Peyer's patch (tissue), 4 donors: ENCODE measurements at regions not wholly inside any gene's neighbourhood (a gene's known extent, or its start where the extent isn't known, plus 50 kb on each side); places are given as distances from the start of the nearest gene placed in this dataset.
"Not testable (repeated sequence)": the region's sequence is repeated elsewhere in the genome, so short reads cannot be mapped to it uniquely, and the experiment has no call there.

Experiments
- DNase-seq, 3 donors: peaks; one replicate each; pipeline ENCODE4 v3.0.0-alpha.2; 2017 to 2019
- H3K27ac ChIP-seq, 4 donors: fragments of 200-600 bp; sonication (generic); one replicate each; pipeline ENCODE4 v1.5.1; 2016 to 2019
- H3K27me3 ChIP-seq, 2 donors: fragments of 200-600 bp; sonication (generic); one replicate each; pipeline ENCODE4 v1.5.1; 2019
- H3K36me3 ChIP-seq, 3 donors: fragments of 200-600 bp; sonication (generic); one replicate each; pipeline ENCODE4 v1.5.1; 2016 to 2019
- H3K4me1 ChIP-seq, 4 donors: fragments of 200-600 bp; sonication (generic); one replicate each; pipeline ENCODE4 v1.5.1; 2016 to 2019
- H3K4me3 ChIP-seq, 4 donors: fragments of 200-600 bp; sonication (generic); 1 replicate in 3 of 4; 2 replicates in 1 of 4; pipeline ENCODE4 v1.5.1; 2016 to 2019; ENCODE audit warnings: mild to moderate bottlenecking in 1 of 4
- H3K9me3 ChIP-seq, 4 donors: fragments of 200-600 bp; sonication (generic); one replicate each; pipeline ENCODE4 v1.5.1; 2016 to 2019; ENCODE audit warnings: mild to moderate bottlenecking in 1 of 4
- CTCF ChIP-seq, 6 experiments: fragments of 450-650 bp in 4 of 6; fragments of 200-600 bp in 2 of 6; sonication (generic) in 1 of 6; IDR thresholded peaks; one replicate each; pipeline ENCODE4 v1.5.1; 2017 to 2019; ENCODE audit warnings: antibody characterized with exemption in 6 of 6, mild to moderate bottlenecking in 3 of 6, moderate library complexity in 1 of 6
- POLR2A ChIP-seq, 2 donors: fragments of 450-650 bp; IDR thresholded peaks; one replicate each; pipeline ENCODE4 v1.5.1; 2017; ENCODE audit warnings: antibody characterized with exemption in 2 of 2, mild to moderate bottlenecking in 2 of 2, moderate library complexity in 2 of 2

- no peak for DNase-seq
- TF ChIP-seq CTCF (IDR thresholded peaks at IDR 0.05) (no peak), POLR2A (IDR thresholded peaks at IDR 0.05) (no peak)
- no peaks in the 10 kb centered on the region for H3K27me3 ChIP-seq
- H3K4me3 ChIP-seq: no peak overlapping the region
- H3K27ac ChIP-seq: no peak overlapping the region
- H3K4me1 ChIP-seq: no peaks in the 10 kb centered on the region
- no peaks in the 10 kb centered on the region for H3K36me3 ChIP-seq
- peaks cover 0 to under 1% (median 0%) of the 10 kb centered on the region in 4 donors for H3K9me3 ChIP-seq
Observed at GRCh38 chr14:27721760-27722159, 1044.8 kb upstream of the FOXG1 start.

GRCh38 chr14:27725482-27725881 is 1041.1 kb upstream of the FOXG1 start:
- Histone ChIP-seq H3K36me3 (no peaks in the 10 kb centered on the region), H3K4me1 (no peaks in the 10 kb centered on the region), H3K27me3 (no peaks in the 10 kb centered on the region), H3K4me3 (no peak overlapping the region), H3K27ac (no peak overlapping the region), H3K9me3 (no peaks in the 10 kb centered on the region)
- no peak for TF ChIP-seq CTCF (IDR thresholded peaks at IDR 0.05)
- no peak for TF ChIP-seq POLR2A (IDR thresholded peaks at IDR 0.05)
- DNase-seq: no peak

- H3K9me3 ChIP-seq: no peaks in the 10 kb centered on the region
- TF ChIP-seq POLR2A (IDR thresholded peaks at IDR 0.05) (no peak), CTCF (IDR thresholded peaks at IDR 0.05) (no peak)
- no peak for DNase-seq
Observed at GRCh38 chr14:27727251-27727770, 1039.3 kb upstream of the FOXG1 start.

GRCh38 chr14:27730204-27730603 is 1036.4 kb upstream of the FOXG1 start:
- Histone ChIP-seq H3K9me3 (no peaks in the 10 kb centered on the region), H3K27me3 (no peaks in the 10 kb centered on the region), H3K27ac (no peak overlapping the region), H3K36me3 (no peaks in the 10 kb centered on the region), H3K4me1 (no peaks in the 10 kb centered on the region), H3K4me3 (no peak overlapping the region)
- DNase-seq: no peak
- no peak for TF ChIP-seq POLR2A (IDR thresholded peaks at IDR 0.05)
- no peak for TF ChIP-seq CTCF (IDR thresholded peaks at IDR 0.05)

More at GRCh38 chr14:27727251-27727770, 1039.3 kb upstream of the FOXG1 start:
- Histone ChIP-seq H3K27me3 (no peaks in the 10 kb centered on the region), H3K4me3 (no peak overlapping the region), H3K27ac (no peak overlapping the region), H3K36me3 (no peaks in the 10 kb centered on the region), H3K4me1 (no peaks in the 10 kb centered on the region)

GRCh38 chr14:27739657-27740156 is 1026.9 kb upstream of the FOXG1 start:
- H3K9me3 ChIP-seq: no peaks in the 10 kb centered on the region
- H3K27ac ChIP-seq: no peak overlapping the region
- TF ChIP-seq CTCF (IDR thresholded peaks at IDR 0.05) (no peak), POLR2A (IDR thresholded peaks at IDR 0.05) (no peak)
- no peaks in the 10 kb centered on the region for H3K27me3 ChIP-seq
- no peaks in the 10 kb centered on the region for H3K36me3 ChIP-seq
- no peak for DNase-seq
- no peak overlapping the region for H3K4me3 ChIP-seq
- H3K4me1 ChIP-seq: no peaks in the 10 kb centered on the region

GRCh38 chr14:27750114-27750513 is 1016.5 kb upstream of the FOXG1 start:
- H3K4me1 ChIP-seq: no peaks in the 10 kb centered on the region
- no peaks in the 10 kb centered on the region for H3K27me3 ChIP-seq
- TF ChIP-seq POLR2A (IDR thresholded peaks at IDR 0.05) (no peak), CTCF (IDR thresholded peaks at IDR 0.05) (no peak)
- no peak for DNase-seq
- no peaks in the 10 kb centered on the region for H3K9me3 ChIP-seq
- no peaks in the 10 kb centered on the region for H3K36me3 ChIP-seq
- no peak overlapping the region for H3K27ac ChIP-seq
- no peak overlapping the region for H3K4me3 ChIP-seq

- not testable (repeated sequence) for H3K4me1 ChIP-seq, DNase-seq, H3K36me3 ChIP-seq, H3K27me3 ChIP-seq, H3K4me3 ChIP-seq, H3K27ac ChIP-seq, H3K9me3 ChIP-seq
Observed at GRCh38 chr14:27757642-27758041, 1008.9 kb upstream of the FOXG1 start.

GRCh38 chr14:27760367-27760766 is 1006.2 kb upstream of the FOXG1 start:
- H3K4me1 ChIP-seq, H3K36me3 ChIP-seq, DNase-seq, H3K4me3 ChIP-seq, H3K9me3 ChIP-seq, H3K27ac ChIP-seq, H3K27me3 ChIP-seq: not testable (repeated sequence)
